Putamen (tissue), 1 donor: ENCODE measurements at regions not wholly inside any gene's neighbourhood (a gene's known extent, or its start where the extent isn't known, plus 50 kb on each side); places are given as distances from the start of the nearest gene placed in this dataset.

ENCODE experiments used
- DNase-seq: peaks from one replicate; pipeline ENCODE4 v3.0.0-alpha.2; 2016; ENCODE audit warnings: low spot score

DNA sequence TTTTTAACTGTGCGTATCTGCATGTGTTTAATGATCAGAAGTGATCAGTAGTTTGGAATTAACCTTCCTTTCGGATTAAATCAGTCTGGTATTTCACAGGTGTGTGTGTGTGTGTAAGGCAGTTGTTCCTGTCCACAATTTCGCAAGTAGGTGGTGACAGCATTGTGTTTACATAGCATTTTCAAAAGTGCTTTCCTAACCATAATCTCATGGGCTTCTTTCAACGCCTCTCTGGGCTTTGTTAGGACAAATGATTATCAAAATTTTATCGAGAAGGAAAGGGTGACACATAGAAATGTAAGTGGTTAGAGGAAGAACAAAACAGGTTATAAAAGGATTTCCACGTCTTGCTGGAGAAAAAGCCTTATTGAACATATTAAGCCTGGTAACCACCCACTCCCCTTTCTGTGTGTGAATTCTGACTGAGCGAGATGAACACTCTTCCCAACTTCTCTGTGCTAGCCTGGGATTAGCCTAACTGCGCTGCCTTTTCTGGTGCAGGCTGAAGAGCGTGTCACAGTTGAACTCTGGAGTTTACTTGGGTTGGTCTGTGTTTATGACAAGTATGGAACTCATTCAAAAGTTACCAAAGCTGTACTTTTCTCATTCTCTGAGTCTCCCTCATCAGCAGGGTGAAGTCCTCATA, 292.3 kb upstream of the PITRM1 start:
- DNase-seq = no peak

DNA sequence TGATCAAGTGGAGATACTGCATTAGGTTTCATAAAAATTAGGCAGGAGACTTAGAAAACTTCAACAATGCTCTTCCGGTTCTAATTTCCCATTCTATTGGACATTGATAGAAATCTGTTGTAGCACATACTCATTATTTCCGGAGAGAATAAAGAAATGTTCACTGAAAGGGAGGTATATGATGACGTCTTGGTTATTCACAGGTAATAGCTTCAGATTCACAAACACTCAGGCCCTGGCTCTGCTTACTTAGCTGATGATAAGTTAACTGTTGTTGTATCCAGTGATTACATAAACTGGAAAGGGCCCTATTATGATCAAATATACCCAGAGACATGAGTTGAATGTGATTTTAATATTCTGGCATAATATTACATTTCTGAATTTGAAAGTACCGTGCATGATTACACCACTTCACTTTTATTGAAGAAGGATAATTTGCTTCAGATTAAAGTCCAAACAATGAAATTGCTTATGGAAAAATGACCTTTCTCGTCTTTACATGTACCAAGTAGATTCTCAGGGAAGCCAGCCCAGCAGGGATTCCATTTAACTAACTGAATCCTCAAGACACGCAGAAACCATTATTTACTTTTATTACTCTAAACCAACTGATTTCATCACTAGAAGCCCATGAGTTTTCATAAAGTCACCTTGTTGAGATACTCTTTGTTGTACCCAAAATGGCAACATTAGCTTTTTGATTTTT, 288.0 kb upstream of the PITRM1 start:
- no peak for DNase-seq

DNA sequence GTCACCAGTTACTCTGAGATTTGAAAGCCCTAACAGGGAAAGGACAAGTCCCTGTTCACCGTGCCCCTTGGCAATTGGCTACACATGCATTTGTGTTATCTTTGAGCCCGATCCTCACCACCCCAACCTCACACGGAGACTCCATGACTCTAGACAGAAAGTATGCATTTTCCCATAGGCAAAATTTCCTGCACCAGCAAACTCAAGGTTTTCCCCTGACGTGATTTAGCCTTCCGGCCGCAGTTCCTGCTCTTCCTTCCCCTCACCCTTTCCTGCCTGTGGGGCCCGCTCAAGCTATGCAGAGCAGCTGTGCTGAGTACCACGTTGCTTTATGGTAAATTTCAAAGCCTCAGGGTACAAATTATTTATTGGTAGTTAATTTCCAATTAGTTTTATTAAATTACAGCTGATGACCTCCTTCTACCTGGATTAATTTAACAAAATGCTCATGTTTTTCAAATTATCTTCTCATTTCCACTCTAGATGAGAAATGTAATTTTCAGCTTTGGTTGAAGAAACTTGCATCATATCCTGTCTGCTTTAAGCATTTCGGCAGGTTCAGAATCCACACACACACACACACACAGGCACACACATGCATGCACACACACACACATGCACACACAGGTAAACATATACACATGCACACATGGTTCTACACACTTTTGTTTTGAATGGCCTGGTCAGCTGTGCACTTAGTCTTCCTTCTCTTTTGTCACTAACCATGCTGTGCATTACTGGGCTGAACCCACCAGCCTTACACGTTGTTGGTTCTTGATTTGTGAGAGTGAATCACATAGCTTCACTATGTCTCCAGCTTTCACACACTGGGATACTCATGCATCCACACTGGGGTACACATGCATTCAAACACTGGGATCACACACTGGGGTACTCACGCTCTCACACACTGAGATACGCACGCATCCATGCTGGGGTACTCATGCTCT, 283.1 kb upstream of the PITRM1 start:
- DNase-seq = no peak

DNA sequence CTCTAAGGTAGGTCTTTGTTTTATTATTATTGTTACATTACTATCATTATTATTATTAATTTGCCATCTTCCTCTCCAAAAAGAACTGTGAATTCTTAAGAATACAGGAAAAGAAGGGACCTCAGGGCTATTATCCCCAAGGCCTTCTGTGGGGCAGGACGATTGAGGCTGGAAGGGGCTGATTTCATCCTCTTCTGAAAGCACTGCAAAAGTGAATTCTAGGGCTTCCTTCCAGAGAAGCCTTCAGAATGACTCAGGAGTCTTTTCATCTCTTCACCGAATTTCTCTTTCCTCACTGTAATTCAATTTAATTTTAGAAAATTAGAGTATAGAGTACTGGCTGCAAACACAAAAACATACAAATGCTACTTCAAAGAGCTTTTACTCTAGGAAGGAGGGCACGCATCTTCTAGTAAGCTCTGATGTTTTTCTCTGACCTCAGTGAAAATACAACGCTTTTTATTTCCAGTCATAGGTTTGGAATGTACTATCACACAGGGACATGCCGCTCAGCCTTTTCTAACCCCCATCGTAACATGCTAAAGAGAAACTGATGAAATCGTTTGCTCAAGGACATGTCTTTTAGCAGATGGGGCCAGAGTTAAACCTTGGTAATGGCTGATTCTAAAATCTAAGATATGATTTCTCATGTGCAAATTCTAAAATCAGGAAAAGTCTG, 280.2 kb upstream of the PITRM1 start:
- no peak for DNase-seq

DNA sequence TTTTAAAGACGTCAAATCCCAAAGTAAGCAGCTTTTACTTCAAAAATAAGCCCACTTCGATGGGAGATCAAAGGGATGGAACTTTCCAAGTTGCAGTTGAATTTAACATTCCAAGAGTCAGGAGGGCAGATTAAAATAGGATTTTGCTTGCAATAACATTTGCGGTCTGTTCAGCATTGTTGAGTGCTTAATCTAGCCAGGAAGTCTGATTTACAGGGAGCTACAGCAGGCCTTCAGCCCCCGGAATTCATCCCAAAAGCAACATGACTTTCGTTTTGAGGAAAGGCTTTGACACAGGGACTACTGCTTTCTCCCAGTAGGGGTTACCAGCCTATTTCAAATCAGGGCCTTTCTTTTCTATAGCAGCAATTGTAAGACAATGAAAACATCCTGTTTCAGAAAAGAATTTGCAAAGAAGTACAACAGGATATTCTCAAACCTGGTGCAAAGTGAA, 279.6 kb upstream of the PITRM1 start:
- DNase-seq = no peak

DNA sequence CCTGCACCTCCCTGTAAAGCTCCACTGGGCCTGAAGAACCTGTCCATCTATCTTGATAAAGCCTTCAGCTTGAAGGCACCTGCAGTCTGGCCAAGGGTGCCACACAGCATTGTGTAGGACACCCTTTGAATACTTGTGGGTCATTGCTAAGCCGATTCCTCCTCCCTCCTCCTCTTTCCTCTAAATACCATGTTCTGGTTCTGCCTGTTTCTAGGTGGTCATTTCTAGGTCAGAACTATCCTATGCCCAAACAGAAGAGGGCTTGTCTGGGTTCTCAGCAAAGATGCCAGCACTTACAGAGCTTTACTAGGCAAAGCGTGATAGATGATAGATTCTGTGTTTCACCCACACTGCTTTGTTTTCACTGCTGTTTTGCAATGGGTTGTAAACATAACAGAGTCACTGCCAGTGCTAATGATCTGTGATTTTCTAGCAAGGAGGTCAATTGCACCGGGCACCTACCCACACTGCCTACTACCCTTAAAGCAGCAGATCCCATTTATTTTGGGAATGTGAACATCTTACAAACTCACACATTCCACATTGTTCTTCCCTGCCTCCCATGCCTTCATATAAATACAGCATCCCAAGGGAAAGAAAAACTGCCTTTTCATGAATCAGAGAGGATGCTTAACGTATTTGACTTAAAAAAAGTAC, 279.1 kb upstream of the PITRM1 start:
- DNase-seq = no peak

DNA sequence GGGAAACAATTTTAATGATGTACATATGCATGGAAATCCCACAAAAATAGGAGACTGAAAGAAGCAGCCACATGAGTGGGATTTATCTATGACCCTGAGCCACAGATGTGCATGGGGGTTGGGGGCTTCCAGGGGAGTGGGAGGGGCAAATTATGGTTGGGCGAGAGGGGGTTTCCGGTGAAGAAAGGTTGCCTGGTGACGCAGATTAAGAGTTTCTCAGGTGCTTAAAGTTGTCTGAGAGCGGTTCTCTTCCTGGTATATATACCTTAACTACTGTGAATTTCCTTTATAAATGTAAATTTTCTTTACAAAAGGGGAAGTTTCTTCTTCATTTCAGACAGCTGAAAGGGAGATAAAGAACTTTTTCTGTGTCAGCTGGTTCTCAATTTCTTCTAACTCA, 273.6 kb upstream of the PITRM1 start:
- DNase-seq = no peak

DNA sequence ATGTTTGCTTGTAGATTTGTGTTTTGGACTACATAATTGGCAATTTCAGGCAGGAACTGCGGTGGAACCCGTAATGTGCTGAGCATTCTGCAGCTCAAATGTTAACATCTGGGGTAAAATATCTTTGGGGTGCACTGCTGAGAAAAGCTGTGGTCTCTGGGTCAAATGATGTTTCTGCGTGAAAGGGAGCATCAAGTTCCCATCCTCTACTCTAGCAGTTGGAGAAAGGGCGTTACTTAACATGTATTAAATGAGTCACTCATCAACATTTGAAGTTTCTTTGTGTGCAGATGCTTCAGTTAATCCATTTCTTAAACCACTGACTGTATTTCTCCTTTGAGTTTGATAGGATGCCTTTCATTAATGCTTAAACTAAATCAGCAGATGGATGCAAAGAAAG, 273.1 kb upstream of the PITRM1 start:
- DNase-seq = no peak

DNA sequence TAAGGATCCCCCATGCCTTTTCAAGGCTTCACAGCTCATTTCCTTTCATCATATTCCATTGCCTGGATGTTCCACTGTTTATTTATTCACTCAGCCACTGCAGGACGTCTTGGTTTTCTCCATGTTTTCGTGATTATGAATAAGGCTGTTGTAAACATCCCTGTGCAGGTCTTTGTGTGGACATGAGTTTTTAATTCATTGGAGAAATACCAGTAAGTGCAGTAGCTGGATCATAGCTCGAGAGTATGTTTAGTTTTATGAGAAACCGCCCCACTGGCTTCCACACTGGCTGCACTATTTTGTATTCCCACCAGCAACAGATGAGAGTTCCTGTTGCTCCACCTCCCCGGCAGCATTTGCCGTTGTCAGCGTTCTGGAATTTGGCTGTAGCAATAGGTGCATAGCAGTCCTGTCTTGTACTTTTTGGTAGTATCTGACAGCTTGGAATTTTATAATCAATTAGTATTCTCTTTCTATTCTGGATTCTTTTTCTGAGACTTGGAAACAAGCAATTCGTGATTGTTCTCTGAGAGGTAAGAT, 269.9 kb upstream of the PITRM1 start:
- no peak for DNase-seq

DNA sequence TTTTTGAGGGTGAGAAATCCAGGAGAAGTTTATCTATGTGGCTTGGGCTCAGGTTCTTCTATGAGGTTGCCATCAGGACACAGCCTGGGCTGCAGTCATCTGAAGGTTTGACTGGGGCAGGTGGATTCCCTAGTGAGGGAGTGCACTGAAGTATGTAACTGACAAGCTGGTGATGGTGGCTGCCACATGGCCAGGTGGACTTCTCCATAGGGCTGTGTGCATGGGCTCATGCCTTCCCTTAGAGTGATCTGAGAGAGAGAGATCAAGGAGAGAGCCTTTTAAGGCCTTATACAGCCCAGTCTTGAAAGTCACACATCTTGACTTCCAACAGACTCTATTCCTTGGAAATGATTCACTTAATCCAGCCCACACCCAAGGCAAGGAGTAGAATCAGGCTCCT, 266.6 kb upstream of the PITRM1 start:
- no peak for DNase-seq

DNA sequence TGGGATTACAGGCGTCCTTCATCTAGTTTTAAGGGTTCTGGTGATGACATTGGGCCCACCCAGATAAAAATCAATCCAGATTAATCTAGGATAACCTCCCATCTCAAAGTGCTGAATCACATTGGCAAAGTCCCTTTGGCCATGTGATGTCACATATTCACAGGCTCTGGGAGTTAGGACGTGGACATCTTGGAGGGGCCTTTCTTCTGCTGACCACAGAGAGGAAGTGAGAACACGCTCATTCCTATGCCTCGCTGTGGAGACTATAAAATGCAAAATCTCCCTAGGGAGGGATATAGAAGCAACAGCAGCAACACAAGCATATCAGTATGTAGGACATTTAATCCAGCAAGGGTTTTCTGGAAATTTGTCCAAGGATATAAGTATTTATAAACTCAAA, 266.0 kb upstream of the PITRM1 start:
- no peak for DNase-seq

DNA sequence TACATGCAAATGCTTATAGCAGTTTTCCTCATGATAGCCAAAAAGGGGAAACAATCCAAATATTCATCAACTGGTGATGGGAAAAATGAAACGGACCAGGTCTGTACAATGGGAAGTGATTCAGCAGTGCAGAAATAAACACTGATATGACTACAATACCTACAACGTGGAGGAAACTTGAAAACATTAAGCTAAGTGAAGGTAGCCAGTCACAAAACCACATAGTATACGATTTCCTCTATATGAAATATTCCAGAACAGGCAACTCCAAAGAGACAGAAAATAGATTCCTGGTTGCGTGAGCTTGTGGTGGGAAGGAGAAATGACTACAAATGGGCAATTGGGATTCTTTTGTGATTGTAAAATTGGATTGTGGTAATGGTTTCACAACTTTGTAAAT, 263.1 kb upstream of the PITRM1 start:
- no peak for DNase-seq

DNA sequence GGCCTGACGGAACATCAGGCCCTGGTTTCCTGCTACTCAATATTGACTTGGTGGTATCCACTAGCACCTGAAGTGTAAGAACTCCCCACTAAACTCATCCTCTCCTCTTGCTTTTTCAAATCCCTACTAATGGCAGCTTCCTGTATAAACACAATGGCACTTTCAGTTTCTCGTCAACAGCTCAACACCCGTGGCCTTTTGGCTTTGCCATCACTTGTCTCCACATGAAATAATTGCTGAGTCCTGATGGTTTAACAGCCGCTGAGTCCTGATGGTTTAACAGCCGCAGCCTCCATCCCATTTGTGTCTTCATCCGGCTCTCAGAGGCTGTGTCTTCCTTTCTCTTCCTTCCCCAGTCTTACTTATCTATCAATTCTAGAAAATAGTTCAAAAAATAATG, 261.4 kb upstream of the PITRM1 start:
- DNase-seq = no peak

DNA sequence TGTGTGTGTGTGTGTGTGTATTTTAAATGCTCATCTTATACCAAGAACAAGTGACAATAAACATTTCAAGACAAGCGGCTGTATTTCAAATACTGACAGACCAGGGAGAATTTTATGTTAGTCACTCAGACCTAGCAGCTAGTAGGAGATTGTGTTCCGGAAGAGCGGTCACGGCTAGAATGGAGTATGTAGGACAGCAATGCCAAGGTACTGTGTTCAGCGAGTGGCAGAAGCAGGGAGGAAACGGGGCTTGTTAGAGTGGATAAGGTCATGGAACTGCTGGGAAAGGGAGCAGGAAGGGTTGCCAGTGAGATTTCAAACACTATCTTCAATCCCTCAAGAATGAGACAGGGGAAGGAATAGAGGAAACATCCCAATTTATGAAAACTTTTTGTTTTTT, 260.5 kb upstream of the PITRM1 start:
- no peak for DNase-seq

DNA sequence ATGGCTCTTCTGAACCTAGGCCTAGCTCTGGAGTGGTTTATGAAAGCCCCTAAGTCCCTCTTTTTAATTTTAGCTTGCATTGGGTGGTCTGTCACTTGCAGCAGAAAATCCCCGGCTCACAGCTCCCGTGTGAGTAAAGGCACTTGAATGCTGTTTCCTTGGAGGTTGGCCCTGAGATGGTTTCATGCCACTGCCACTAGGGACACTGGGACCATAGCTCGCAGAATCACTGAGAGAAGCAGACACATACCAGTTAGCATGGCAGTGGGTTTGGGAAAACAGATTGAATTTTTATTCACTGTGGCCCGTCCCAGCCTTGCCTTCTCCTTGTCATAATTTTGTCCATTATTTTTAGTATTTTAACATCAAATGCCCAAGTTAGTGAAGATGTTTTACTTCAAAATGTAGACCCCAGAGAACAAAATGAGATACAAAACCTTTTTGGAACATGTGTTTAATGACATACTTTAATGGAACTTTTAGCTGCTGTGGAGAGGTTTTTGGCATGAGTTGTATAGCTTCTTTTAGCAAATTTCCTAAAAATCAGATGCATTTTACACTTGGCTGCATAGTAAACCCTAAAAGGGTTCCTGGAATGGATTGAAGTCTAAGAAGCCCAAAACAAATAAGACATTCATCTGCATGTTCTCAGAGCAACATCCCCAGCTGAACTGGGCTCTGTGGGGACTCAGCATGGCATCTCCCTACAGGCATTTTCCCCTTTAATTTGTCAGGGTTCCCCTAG, 259.7 kb upstream of the PITRM1 start:
- no peak for DNase-seq

DNA sequence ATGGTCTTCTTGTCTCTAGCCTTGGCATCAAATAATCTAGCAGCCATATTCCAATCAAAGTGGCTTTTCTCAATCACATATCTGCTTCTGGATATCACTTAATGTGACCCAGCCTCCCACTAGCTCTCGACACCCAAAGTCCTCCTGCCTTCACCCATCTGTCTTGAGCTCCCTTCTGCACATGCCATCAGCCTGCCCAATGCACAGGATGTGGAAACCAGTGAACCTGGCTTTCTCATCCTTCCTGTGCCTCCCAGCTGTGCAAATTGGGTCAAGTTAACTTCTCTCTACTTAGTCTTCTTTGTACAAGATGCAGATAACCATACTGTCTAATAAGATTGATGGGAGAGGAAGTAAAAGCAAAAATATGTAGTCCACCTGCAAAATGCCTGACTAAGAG, 257.9 kb upstream of the PITRM1 start:
- no peak for DNase-seq

DNA sequence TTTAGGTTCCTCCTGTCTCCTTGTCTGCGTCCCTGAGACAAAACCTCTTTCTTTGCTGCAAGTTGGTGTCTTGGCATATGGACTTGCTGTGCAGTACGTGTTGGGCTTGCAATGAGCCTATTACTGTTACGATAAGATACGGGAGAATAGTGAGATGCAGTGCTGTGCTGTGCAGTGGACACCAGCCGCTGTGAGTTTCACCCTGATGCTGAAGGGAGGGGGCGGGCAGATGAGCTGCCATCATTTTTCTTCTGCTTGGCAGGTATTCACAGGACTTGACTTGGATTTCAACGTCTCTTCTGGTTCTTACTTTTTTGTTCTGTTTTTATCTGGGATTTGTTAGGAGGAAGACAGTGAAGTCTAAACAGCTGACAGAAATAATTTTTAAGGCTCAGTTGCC, 257.1 kb upstream of the PITRM1 start:
- no peak for DNase-seq

DNA sequence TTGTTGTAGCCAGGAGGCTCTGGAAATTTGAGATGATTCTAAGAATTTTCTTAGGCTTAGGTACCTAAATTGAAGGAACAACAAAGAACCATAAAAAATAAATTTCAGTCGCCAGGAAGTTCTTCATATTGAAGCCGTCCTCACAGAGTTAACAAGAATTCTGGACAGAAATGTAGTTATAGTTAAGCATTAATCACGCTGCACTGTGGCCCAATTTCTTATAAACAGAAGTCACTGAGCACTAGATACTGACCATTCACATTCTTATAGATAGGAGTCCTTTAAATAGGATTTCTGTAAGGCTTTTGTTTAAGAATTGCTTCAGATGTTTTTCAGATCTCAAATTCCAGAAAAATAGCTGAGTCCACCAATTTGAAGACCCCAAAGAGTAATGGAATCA, 256.2 kb upstream of the PITRM1 start:
- DNase-seq = no peak

DNA sequence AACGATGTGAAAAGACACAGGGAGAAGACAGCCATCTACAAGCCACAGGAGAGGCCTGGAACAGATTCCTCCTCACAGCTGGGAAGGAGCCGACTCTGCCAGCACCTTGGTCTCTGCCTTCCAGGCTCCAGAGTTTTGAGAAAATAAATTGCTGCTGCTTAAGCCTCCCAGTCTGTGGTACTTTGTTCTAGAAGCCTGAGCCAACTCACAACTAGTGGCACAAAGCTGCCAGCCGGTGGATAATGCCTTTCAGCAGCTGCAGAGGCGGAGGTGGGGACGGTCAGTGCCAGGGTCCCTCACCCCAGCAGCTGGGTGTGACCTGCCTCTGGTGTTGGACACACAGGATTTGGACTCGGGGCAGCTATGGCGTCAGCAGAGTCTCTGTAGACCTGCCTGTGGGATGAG, 255.4 kb upstream of the PITRM1 start:
- DNase-seq = no peak

DNA sequence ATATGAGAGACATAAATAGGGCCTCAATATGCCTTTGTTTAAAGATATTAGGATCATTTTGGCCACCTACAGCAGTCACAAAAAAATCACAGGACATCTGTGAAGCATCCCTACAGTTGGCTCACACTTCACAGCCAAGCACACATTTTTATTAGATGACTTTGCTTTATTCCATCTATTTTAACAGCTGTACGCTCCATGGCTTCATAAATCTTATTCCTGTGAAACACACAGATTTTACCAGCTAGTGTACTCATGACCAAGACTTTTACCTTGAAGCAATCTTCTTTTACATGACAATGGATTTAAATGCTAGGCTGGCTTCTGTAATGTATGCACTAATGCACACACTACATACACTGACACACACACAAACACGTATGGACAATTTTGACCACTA, 254.8 kb upstream of the PITRM1 start:
- no peak for DNase-seq
